HG03354 (cell line): ENCODE measurements at regions not wholly inside any gene's neighbourhood (a gene's known extent, or its start where the extent isn't known, plus 50 kb on each side); places are given as distances from the start of the nearest gene placed in this dataset.
"Not testable (repeated sequence)": the region's sequence is repeated elsewhere in the genome, so short reads cannot be mapped to it uniquely, and the experiment has no call there.

Experiments used
- ATAC-seq: cut with Tn5 transposase; IDR thresholded peaks from one replicate; pipeline ENCODE4 v1.9.1; 2021; ENCODE audit warnings: mild to moderate bottlenecking; ENCODE audit not compliant: unreplicated experiment, poor library complexity, severe bottlenecking

GRCh38 chr4:160485071-160485687 lies 1382.3 kb downstream of the RAPGEF2 start:
- no peak for ATAC-seq

DNA sequence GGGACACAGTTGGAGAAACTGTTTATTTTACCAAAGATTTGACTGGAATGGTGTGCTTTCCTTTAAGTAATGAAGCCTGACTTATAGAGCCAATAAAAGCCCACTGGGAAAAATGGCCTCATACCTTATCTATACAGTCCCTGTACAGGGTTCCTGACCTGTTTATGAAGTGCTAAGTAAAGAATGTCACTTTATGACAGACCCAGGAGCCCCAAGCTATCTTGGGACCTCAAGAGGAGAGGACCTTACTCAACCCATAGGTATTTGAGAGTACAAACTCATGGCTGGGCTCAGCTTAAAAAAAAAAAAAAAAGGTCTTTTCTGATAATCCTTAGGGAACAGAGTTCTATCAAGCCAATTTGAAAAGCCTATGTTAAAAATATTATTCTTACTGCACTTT lies 1389.3 kb downstream of the RAPGEF2 start:
- no peak for ATAC-seq

DNA sequence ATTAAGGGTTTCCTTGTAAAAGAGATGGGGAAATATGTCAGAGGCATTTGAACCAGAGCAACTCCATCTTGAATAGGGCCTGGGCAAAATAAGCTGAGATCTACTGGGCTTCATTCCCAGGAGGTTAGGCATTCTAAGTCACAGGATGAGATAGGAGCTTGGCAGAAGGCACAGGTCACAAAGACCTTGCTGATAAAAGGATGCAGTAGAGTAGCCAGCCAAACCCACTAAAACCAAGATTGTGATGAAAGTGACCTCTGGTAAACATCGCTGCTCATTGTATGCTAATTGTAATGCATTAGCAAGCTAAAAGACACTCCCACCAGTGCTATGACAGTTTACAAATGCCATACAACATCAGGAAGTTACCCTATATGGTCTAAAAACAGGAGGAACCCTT lies 1390.3 kb downstream of the RAPGEF2 start:
- ATAC-seq, result no peak

- ATAC-seq, result no peak
Measured at GRCh38 chr4:160495356-160495755, 1392.5 kb downstream of the RAPGEF2 start.

DNA sequence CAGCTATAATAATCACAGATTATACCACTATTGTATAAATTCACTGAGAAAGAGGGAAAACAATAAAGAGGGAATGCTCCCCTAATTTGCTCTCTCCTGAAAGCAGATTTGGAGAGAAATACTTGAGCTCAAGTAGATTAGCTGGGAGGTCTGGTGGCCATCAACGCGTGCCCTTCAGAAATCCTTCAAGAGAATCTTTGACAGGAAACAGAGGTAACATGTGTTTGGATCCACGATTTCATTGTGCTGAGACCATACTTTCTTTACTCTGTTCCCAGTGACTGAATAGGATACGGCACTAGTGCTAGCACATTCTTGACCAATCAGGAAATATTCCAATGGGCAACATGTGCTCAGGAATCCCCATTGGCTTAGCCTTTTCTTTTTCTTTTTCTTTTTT lies 1395.3 kb downstream of the RAPGEF2 start:
- no peak for ATAC-seq

DNA sequence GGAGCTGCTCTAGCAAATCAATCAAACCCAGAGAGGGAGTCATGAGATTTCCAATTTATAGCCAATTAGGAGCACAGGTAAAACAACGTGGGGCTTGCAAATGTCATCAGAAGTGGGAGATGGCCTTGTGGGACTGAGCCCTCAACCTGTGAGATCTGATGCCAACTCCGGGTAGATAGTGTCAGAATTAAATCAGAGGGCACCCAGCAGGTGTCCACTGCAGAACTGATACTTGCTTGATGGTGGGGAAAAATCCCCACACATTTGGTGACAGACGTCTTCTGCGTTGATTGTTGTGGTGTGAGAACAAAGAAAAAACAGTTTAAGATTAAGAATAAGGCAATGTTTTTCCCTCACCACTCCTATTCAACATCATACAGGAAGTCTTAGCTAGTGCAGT lies 1402.8 kb downstream of the RAPGEF2 start:
- no peak for ATAC-seq

DNA sequence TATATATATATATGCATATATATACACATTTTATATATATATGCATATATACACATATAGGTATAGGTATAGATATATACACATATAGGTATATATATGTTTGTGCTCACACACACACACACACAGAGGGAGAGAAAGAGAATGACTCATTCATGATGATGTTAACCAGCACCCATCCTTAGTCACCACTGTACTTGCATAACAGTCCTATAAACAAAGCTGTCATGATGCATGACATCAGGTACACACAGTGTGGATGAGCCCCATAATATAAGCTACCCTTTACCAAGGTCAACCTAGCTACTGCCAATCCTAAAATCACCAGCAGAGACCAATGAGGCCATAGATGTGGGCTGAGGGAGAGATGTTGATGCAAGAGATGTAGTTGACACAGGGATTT lies 1408.0 kb downstream of the RAPGEF2 start:
- no peak for ATAC-seq

GRCh38 chr4:160514126-160514525 lies 1411.2 kb downstream of the RAPGEF2 start:
- ATAC-seq, result no peak

DNA sequence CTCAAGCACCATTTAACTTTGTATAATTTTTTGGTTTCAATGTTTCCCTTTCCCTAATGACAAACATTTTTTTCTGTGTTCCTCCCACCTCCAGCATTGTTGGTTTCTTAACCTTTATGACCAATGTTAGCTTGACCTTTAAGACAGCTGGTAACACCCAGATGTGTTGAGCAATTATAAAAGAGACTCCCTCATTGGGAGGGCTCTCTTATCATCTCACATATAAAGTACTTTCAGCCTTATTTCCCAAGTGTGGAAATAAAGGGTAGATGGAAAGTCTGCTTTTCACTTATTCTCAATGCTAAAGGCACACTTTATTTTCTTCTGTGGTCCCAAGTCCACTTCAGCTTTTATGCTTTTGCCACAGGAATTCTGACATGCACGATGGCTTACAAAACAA lies 1420.4 kb downstream of the RAPGEF2 start:
- ATAC-seq, result no peak

DNA sequence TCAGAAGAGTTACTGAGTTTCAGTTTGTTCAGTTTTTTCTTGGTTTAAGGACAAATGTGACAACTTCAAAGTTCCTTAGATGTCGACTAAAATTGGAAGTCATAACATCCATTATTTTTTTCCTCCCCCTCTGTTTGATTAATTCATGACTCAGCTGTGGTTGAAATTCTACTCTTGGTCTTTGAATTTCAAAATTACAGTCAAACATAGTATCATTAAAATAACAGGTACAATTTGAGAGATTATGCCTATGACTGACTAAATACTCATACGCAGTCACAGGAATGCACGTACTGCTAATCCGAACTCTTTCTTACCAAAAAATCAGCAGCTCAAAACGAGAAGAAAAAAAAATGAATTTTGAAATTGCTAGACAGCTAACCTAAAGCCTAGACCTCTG lies 1434.8 kb downstream of the RAPGEF2 start:
- no peak for ATAC-seq

DNA sequence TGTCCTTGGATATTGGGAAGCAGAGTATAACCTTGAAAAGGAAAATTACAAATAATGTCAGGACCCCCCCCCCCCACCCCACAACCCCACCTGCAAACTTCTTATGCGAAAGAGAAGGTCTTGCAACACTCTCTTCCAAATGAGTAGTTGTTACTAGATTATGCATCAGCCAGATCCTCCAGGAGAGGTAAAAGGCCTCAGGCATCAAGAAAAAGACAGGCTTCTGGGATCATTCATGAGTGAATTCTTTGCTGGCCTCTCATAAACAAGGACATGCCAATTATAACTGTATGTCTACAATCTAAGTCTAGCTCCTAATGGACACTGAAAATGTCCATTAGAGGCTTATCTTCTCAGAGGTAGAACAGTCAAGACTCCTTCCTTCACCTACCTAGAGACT lies 1443.3 kb downstream of the RAPGEF2 start:
- ATAC-seq, result no peak

- ATAC-seq, result not testable (repeated sequence)
Measured at GRCh38 chr4:160549951-160550519, 1447.2 kb downstream of the RAPGEF2 start.

GRCh38 chr4:160562661-160563060 lies 1459.8 kb downstream of the RAPGEF2 start:
- no peak for ATAC-seq

- no peak for ATAC-seq
Measured at GRCh38 chr4:160563552-160564282, 1460.8 kb downstream of the RAPGEF2 start.

DNA sequence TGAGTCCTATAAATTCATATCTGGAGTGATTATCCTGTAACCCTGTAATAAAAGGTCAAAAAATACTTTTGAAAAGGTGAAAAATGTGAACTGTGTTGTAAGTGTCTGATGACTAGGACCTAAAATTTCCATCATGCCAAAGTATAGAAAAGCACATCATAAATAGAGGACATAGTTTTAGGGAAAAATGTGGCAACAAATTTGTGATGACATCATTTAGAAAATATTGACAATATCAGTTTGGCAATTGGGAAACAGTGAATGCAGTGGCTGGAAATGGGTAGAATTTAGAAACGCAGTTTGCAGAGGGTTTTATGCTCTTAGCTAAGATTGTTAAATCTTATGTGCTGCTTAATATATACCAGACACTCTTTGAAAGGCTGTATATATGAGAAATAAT lies 1464.8 kb downstream of the RAPGEF2 start:
- ATAC-seq, result no peak

DNA sequence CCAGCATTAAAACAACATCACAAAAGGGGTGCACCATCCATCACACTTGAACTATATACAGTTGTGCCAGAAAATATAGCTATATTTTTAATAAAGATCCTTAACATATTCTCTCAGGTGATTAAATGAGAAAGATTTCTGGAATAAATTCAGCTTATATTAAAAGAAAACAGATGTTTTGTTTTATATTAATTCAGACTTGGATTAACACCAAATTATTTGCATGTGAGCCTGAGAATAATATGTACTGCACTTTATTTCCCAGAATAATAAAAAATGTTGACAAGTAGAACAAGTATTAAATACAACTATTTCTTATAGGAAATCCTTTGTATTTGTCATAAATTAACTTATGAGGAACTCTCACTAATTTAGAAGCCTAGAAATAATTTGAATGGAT lies 1467.4 kb downstream of the RAPGEF2 start:
- no peak for ATAC-seq

GRCh38 chr4:160574272-160574671 lies 1471.4 kb downstream of the RAPGEF2 start:
- not testable (repeated sequence) for ATAC-seq

- ATAC-seq, result no peak
Measured at GRCh38 chr4:160580581-160580980, 1477.7 kb downstream of the RAPGEF2 start.

DNA sequence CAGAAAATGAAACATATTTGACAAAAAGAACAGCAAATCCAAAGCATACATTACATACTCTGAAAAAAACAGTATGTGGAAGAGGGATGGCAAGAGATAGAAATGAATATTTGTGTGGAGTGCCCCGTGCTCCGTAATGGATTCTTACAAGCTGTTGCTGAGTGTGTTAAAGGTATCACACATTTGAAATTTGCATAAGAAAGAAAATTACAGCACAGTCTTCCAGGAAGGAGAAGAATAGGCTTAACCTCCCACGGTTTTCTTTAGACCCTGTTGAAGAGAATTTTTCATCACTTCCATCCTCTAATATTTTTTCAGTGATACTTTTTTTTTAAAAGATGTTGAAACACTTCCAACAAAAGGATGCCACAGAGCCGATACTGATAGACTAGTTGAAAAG lies 1489.4 kb downstream of the RAPGEF2 start:
- ATAC-seq, result no peak

- ATAC-seq, result no peak
Measured at GRCh38 chr4:160595646-160596045, 1492.8 kb downstream of the RAPGEF2 start.

- no peak for ATAC-seq
Measured at GRCh38 chr4:160604541-160604940, 1501.7 kb downstream of the RAPGEF2 start.
